HCT116 (cell line): ENCODE measurements at regions not wholly inside any gene's neighbourhood (a gene's known extent, or its start where the extent isn't known, plus 50 kb on each side); places are given as distances from the start of the nearest gene placed in this dataset.

Experiments
- ATAC-seq: fragments of 200-7000 bp; cut with Tn5 transposase; 2 replicates; pipeline ENCODE4 v1.9.1; 2020; ENCODE audit warnings: mild to moderate bottlenecking, moderate library complexity
- BruUV-seq: library from RNA; stranded (reverse); fragments of 400-500 nt; replicated peaks from 2 replicates; lab custom pipeline; 2021; lab: Mats Ljungman, UMichigan
- CTCF ChIA-PET: fragments of 300-600 bp; sonication (Branson Sonifier 250); formaldehyde crosslinking; loops from one replicate; lab custom pipeline; 2021; ENCODE audit warnings: antibody characterized with exemption; lab: Charles Lee
- POLR2A ChIA-PET: fragments of 300-600, 350-600 bp; sonication (Branson Sonifier 250); formaldehyde crosslinking; loops from one replicate; lab custom pipeline; 2021; ENCODE audit warnings: antibody characterized with exemption; lab: Charles Lee
- RAD21 ChIA-PET, 2 experiments: fragments of 300-600 bp; sonication (Branson Sonifier 250); formaldehyde crosslinking; loops; one replicate each; lab custom pipeline; 2023; ENCODE audit warnings: low total read pairs in 2 of 2; ENCODE audit not compliant: uncharacterized antibody in 2 of 2, unreplicated experiment in 2 of 2, low non-redundant PET in 1 of 2; lab: Charles Lee
- DNase-seq: peaks from one replicate; pipeline ENCODE4 v3.0.0-alpha.2; 2010; ENCODE audit warnings: low read depth, low spot score
- H2AFZ ChIP-seq: fragments of 200-600 bp; shearing (Covaris generic), sonication (generic); 2 replicates; pipeline ENCODE4 v1.6.1; 2017; ENCODE audit warnings: low read depth, mixed run types, mixed read lengths, antibody characterized with exemption, low read length; ENCODE audit not compliant: poor library complexity, severe bottlenecking
- H3K27ac ChIP-seq: 2 replicates; pipeline ENCODE4 v1.5.1; 2012; ENCODE audit warnings: low read depth, low read length
- H3K27me3 ChIP-seq: fragments of 200-600 bp; sonication (generic); 2 replicates; pipeline ENCODE4 v1.6.1; 2016; ENCODE audit warnings: mixed run types, low read length, mixed read lengths; ENCODE audit not compliant: insufficient read depth
- H3K36me3 ChIP-seq, 2 experiments: fragments of 200-500 bp in 1 of 2; fragments of 200-600 bp in 1 of 2; sonication (Bioruptor generic) in 1 of 2; sonication (generic) in 1 of 2; 2 replicates each; pipeline versions ENCODE4 v1.5.1 to v1.6.1; 2014 to 2016; ENCODE audit warnings: low read length in 2 of 2, inconsistent platforms in 1 of 2, mixed read lengths in 1 of 2, mixed run types in 1 of 2; ENCODE audit not compliant: insufficient read depth in 2 of 2, control insufficient read depth in 1 of 2
- H3K4me1 ChIP-seq, 2 experiments: fragments of 200-600 bp in 1 of 2; sonication (generic) in 1 of 2; 2 replicates each; pipeline versions ENCODE4 v1.5.1 to v1.6.1; 2012 to 2017; ENCODE audit warnings: low read length in 2 of 2, inconsistent platforms in 1 of 2, mild to moderate bottlenecking in 1 of 2, mixed read lengths in 1 of 2, mixed run types in 1 of 2, moderate library complexity in 1 of 2; ENCODE audit not compliant: insufficient read depth in 2 of 2, control insufficient read depth in 1 of 2
- H3K4me2 ChIP-seq: fragments of 200-600 bp; sonication (generic); 2 replicates; pipeline ENCODE4 v1.6.1; 2017; ENCODE audit warnings: mixed run types, low read length, mixed read lengths
- H3K4me3 ChIP-seq, 2 experiments: fragments of 200-600 bp in 1 of 2; sonication (generic) in 1 of 2; replicated peaks in 1 of 2; 2 replicates each; pipeline ENCODE4 v1.5.1; 2011 to 2016; ENCODE audit warnings: low read length in 2 of 2, control low read depth in 1 of 2, low read depth in 1 of 2, mild to moderate bottlenecking in 1 of 2, mixed read lengths in 1 of 2, mixed run types in 1 of 2
- H3K79me2 ChIP-seq: fragments of 200-600 bp; sonication (generic); 2 replicates; pipeline ENCODE4 v1.6.1; 2017; ENCODE audit warnings: mild to moderate bottlenecking, mixed run types, low read length, moderate library complexity, mixed read lengths; ENCODE audit not compliant: insufficient read depth
- H3K9ac ChIP-seq: fragments of 200-600 bp; sonication (generic); 2 replicates; pipeline ENCODE4 v1.6.1; 2016; ENCODE audit warnings: low read length, mixed read lengths
- H3K9me2 ChIP-seq: fragments of 200-600 bp; sonication (generic), shearing (Covaris generic); 2 replicates; pipeline ENCODE4 v1.6.1; 2017; ENCODE audit warnings: mixed run types, mild to moderate bottlenecking, moderate library complexity; ENCODE audit not compliant: insufficient read depth
- H3K9me3 ChIP-seq, 2 experiments: fragments of 200-500 bp in 1 of 2; fragments of 200-600 bp in 1 of 2; sonication (Bioruptor generic) in 1 of 2; sonication (generic) in 1 of 2; 2 replicates each; pipeline ENCODE4 v1.6.1; 2014 to 2017; ENCODE audit warnings: low read length in 2 of 2, mixed read lengths in 2 of 2, inconsistent platforms in 1 of 2, low read depth in 1 of 2, mild to moderate bottlenecking in 1 of 2, mixed run types in 1 of 2, moderate library complexity in 1 of 2; ENCODE audit not compliant: control insufficient read depth in 1 of 2, insufficient read depth in 1 of 2
- H4K20me1 ChIP-seq: fragments of 200-600 bp; sonication (generic), shearing (Covaris generic); 2 replicates; pipeline ENCODE4 v1.6.1; 2017; ENCODE audit warnings: mixed run types, mild to moderate bottlenecking, moderate library complexity; ENCODE audit not compliant: insufficient read depth
- CTCF ChIP-seq, 3 experiments: fragments of 200-600 bp in 1 of 3; sonication (generic) in 1 of 3; IDR thresholded peaks in 2 of 3; conservative IDR thresholded peaks in 1 of 3; 2 replicates each; pipeline ENCODE4 v1.5.1; 2012 to 2017; ENCODE audit warnings: low read depth in 2 of 3, low read length in 2 of 3, antibody characterized with exemption in 1 of 3, borderline replicate concordance in 1 of 3, control low read depth in 1 of 3, mild to moderate bottlenecking in 1 of 3, mixed read lengths in 1 of 3, mixed run types in 1 of 3, moderate library complexity in 1 of 3; ENCODE audit not compliant: insufficient read depth in 1 of 3
- ELF1 ChIP-seq: IDR thresholded peaks from 2 replicates; pipeline ENCODE4 v1.6.1; 2012; ENCODE audit warnings: low read depth, borderline replicate concordance
- FOSL1 ChIP-seq: IDR thresholded peaks from 2 replicates; pipeline ENCODE4 v1.6.1; 2012; ENCODE audit warnings: low read depth
- MAX ChIP-seq: IDR thresholded peaks from 2 replicates; pipeline ENCODE4 v1.6.1; 2012
- POLR2AphosphoS5 ChIP-seq: IDR thresholded peaks from 2 replicates; pipeline ENCODE4 v1.6.1; 2011; ENCODE audit warnings: mild to moderate bottlenecking, low read depth, low read length, moderate library complexity
- RAD21 ChIP-seq: IDR thresholded peaks from 2 replicates; pipeline ENCODE4 v1.6.1; 2012; ENCODE audit warnings: low read depth, mild to moderate bottlenecking
- REST ChIP-seq: IDR thresholded peaks from 2 replicates; pipeline ENCODE4 v1.6.1; 2012; ENCODE audit warnings: low read depth
- SIN3A ChIP-seq: IDR thresholded peaks from 2 replicates; pipeline ENCODE4 v1.6.1; 2012; ENCODE audit warnings: low read depth
- SP1 ChIP-seq: IDR thresholded peaks from 2 replicates; pipeline ENCODE4 v1.6.1; 2012; ENCODE audit warnings: low read depth
- TCF7L2 ChIP-seq: IDR thresholded peaks from 2 replicates; pipeline ENCODE4 v1.7.0; 2011; ENCODE audit warnings: borderline replicate concordance, inconsistent platforms; ENCODE audit not compliant: insufficient read depth, insufficient read length; ENCODE audit errors: extremely low read depth
- YY1 ChIP-seq: IDR thresholded peaks from 2 replicates; pipeline ENCODE4 v1.6.1; 2011; ENCODE audit warnings: low read length, low read depth, moderate library complexity, mild to moderate bottlenecking; ENCODE audit not compliant: insufficient replicate concordance; ENCODE audit errors: extremely low read depth
- ZFX ChIP-seq: fragments of 450-650 bp; IDR thresholded peaks from 2 replicates; pipeline ENCODE4 v1.6.1; 2017
- ZNF274 ChIP-seq: fragments of 200-500 bp; sonication (Bioruptor generic); IDR thresholded peaks from 2 replicates; pipeline ENCODE4 v1.6.1; 2014; ENCODE audit warnings: mild to moderate bottlenecking, low read depth, low read length, inconsistent platforms
- intact Hi-C: fragments of 100-400 bp; cut with micrococcal nuclease; formaldehyde crosslinking; loops from 2 replicates; pipeline ENCODE4 v1.10.0; 2022
- TF ChIP-seq, protein P1 (sequence below): IDR thresholded peaks from 2 replicates; pipeline ENCODE4 v1.6.1; 2011; ENCODE audit warnings: mild to moderate bottlenecking, low read length, moderate library complexity; ENCODE audit not compliant: insufficient replicate concordance; ENCODE audit errors: extremely low read depth

DNA sequence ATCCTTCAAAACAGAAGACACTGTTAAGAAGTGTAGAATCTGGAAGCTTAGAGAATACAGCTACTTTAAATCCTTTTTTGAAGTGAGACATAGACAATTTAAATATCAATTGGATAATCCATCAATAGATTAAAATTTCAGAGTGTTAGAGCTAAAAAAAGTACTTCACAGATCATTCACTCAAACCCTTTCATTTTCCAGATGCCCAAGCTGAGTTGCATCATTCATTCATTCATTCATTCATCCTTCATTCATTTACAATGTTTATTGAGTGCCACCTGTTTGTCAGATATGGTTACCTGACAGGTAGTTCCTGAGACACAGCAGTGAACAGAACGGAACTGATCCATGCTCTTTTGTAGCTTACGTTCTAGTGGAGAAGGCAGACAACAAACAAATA lies 290.7 kb upstream of the MTPN start (continued):
- no peak for TF ChIP-seq ELF1

- H3K9ac ChIP-seq: no peak overlapping the region
- H3K27ac ChIP-seq: no peak overlapping the region
- no peak for ATAC-seq
- intact Hi-C loops: no loop called here
- BruUV-seq: no TSS peak
- H3K36me3 ChIP-seq: no peaks in the 10 kb centered on the region
- POLR2A ChIA-PET: no interaction called here
- no peaks in the 10 kb centered on the region for H4K20me1 ChIP-seq
- no peak for TF ChIP-seq POLR2AphosphoS5
- TF ChIP-seq CTCF (IDR thresholded peaks at IDR 0.05 in 2 of 3, conservative IDR thresholded peaks at IDR 0.05 in 1 of 3; ENCODE audit: borderline replicate concordance in 1 of 3, insufficient read depth in 1 of 3, low read depth in 2 of 3, low read length in 2 of 3): no peak
- no peak for TF ChIP-seq SIN3A
- TF ChIP-seq RAD21: no peak
- no peak for TF ChIP-seq ZNF274
- TF ChIP-seq FOSL1: no peak
- TF ChIP-seq, protein P1, sequence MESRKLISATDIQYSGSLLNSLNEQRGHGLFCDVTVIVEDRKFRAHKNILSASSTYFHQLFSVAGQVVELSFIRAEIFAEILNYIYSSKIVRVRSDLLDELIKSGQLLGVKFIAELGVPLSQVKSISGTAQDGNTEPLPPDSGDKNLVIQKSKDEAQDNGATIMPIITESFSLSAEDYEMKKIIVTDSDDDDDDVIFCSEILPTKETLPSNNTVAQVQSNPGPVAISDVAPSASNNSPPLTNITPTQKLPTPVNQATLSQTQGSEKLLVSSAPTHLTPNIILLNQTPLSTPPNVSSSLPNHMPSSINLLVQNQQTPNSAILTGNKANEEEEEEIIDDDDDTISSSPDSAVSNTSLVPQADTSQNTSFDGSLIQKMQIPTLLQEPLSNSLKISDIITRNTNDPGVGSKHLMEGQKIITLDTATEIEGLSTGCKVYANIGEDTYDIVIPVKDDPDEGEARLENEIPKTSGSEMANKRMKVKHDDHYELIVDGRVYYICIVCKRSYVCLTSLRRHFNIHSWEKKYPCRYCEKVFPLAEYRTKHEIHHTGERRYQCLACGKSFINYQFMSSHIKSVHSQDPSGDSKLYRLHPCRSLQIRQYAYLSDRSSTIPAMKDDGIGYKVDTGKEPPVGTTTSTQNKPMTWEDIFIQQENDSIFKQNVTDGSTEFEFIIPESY: no peak
- no peak for TF ChIP-seq TCF7L2
- no peak for TF ChIP-seq REST
- no peak for TF ChIP-seq MAX
- no peak for TF ChIP-seq ELF1
- no peak for TF ChIP-seq SP1
- no peak for TF ChIP-seq ZFX
- no peak for TF ChIP-seq YY1
- TF ChIP-seq, all 23 proteins: peak for 0
- DNase-seq: no peak
- H3K27me3 ChIP-seq: no peaks in the 10 kb centered on the region
- RAD21 ChIA-PET: no interaction called here
- H3K4me1 ChIP-seq: no peaks in the 10 kb centered on the region
- CTCF ChIA-PET: no interaction called here
- no peaks in the 10 kb centered on the region for H3K9me2 ChIP-seq
- H3K4me2 ChIP-seq: no peak overlapping the region
- H3K79me2 ChIP-seq: no peaks in the 10 kb centered on the region
- no peak overlapping the region for H3K4me3 ChIP-seq
- no peak overlapping the region for H2AFZ ChIP-seq
- peaks cover 4% of the 10 kb centered on the region in 2 experiments; a peak in 2 of 4 replicates for H3K9me3 ChIP-seq
Measured at GRCh38 chr7:136266457-136266856, 289.3 kb upstream of the MTPN start.
